ENCODE measurements at regions not wholly inside any gene's neighbourhood (a gene's known extent, or its start where the extent isn't known, plus 50 kb on each side); places are given as distances from the start of the nearest gene placed in this dataset.
"Not testable (repeated sequence)": the region's sequence is repeated elsewhere in the genome, so short reads cannot be mapped to it uniquely, and the experiment has no call there.

- peak; percentile 54 for DNase-seq
These were observed 151.0 kb upstream of the RAB4A start for GRCh38 chr1:229119876-229120275.

- DNase-seq = no peak
These were observed 149.0 kb upstream of the RAB4A start for GRCh38 chr1:229121845-229122436.

DNA sequence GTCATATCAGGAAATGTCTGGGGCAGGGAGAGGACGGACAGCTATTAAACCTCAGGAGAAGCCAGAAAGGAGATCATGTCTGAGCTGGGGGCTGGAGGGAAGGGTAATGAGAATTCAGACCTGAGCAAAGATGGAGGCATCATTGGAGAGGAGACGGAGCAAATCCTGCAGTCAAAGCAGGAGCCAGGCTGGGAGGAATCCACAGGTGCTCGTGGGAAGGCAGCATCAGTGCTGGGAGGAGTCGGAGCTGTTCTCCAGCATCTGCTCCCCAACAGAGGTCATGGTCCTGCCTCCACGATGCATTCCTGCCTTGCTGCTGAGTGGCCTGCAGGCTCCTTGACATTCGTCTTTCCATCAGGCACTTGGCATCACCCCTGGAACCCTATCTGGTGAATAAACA lies 148.3 kb upstream of the RAB4A start:
- DNase-seq = no peak

DNA sequence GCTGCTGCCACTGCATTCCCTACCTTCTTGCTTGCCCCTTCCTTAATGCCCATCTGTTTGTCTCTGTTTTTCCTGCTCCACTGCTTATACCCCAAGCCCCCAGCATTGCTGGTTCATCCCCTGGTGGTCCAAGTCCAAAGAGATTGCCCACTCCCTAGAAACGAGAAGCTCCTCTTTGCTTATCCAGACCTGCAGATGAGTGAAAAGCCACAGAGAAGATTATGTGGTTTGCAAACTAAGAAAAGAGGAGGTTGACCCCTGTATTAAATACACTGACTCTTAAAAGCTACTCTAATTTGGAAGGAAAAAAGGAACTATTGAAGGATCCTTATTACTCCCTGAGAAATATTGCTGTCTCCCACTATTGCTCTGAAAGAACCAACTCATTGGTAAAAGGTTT lies 146.8 kb upstream of the RAB4A start:
- no peak for DNase-seq

GRCh38 chr1:229124520-229125124 lies 146.3 kb upstream of the RAB4A start:
- DNase-seq = no peak

- DNase-seq = peak; percentile 35
These were observed 143.6 kb upstream of the RAB4A start for GRCh38 chr1:229127301-229127700.

DNA sequence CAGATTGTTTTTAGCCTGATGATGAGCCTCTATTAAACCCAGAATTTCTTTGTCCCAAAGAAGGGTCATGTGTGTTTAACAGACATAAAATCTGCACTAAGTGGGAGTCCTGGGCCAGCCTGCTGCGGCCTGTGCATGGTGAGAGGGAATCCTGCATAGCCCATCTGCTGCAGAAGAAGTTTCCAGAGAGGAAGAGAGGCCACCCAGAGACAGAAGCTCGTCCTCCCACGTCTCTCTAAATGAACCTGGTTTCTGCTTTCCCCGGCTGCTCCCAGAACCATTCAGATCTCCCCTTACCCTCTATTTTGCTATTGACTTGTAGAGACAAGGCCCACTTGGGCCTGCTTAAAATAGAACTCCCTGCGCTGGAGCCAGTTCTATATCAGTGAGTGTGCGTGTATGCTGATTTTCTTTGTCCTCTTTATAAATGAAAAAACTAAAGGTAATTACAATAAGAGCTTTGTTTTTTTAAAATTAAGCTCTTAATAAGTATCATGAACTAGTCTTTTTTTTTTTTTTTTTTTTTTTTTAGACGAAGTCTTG lies 142.8 kb upstream of the RAB4A start:
- no peak for DNase-seq

DNA sequence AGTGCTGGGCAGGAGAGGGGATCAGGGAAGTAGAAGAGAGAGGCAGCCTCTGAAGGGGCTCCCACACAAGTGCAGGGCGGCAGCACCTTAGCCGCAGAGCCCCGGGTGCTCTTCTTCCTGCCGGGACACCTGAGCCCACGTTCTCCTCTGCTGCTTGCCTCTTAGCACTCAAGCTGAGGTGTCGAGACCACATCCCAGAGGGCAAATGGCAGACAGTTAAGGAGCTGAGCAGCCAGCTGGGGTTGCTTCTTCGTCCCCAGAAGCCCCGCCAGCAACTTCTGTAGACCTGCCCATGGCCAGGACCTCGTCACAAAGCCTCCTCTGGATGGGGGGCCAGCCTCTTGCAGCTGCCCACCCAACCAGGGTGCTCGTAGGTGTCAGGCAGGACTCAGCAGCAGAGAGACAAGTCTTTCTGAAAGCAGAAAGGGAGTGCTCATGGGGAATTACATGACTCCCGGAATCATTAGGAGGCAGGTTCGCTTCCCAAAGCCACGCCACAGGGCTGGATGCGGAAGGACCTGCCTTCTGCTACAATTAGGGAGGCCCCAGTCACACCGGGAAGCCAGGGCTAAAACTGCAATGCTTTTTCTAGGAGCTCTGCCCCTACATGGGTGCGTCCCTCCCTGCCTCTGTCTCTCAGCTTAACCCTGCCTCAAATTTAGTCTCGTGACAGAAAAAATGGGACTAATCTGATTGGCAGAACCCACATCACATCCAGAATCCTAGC lies 141.4 kb upstream of the RAB4A start:
- no peak for DNase-seq

DNA sequence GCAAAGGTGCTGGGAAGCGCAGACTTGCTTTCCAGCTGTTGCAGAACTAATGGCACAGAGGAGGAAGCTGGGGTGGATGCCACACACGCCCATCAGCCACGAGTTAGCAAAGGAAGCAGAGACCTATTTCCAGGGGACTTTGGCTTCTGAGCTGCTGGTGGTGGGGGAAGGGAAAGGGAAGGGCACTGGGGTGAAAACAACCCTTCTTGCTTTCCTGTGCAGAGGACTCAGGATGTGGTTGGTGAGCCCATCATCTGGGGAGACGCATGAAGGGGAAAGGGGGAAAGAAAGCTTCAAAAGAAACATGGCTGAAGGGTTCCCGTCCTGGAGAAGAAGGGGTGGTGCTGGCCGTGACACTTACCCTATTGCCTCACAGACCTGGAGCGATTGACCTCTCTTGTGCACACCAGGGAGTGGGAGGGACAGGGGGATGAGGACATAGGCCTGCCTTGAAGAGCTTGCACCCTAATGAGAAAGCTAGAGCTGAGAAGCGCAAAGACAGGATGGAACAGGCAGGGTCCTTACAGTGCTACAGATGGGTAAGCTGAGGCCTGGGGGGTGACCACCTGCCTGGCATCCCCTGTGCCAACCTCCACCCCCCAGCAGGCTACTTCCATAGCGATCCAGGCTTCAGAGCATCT lies 140.8 kb upstream of the RAB4A start:
- DNase-seq = no peak

DNA sequence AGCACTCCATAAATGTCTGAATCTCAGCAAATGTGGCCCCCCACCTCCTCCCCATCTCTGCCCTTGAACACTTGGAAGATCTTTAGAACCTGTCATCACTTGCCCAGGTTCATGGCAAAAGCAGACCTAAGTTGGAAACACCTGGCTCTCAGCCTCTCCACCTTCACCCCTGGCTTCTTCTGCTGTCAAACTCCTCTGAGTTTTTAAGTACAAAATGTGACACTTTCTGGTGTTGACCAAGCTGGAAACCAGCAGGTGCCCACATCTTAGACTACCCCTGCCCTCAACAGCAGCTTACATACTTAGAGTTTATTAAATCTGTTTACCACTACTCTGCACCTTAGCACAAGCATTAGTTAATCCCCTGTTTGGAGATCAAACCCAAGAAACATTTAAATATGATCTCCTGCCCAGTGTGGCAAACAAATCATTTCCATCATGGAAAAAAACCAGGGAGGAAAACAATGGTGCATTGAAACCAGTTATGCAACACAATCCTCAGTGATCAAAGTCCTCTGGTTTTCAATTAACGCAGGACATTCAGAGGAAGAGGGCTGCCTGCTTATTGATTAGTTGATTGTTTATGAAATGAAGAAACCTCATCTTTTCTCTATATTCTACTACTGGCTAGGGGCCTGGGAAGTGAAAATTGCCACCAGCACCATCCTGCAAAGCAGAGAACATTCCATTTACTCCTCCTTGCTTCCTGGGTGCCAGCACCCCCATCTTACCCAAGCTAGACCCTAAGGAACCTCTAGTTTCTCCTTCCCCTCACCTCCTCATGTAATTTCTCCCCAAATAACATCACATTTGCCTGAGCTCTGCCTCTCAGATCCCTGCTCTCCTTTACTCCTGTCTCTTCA lies 139.4 kb upstream of the RAB4A start:
- no peak for DNase-seq

DNA sequence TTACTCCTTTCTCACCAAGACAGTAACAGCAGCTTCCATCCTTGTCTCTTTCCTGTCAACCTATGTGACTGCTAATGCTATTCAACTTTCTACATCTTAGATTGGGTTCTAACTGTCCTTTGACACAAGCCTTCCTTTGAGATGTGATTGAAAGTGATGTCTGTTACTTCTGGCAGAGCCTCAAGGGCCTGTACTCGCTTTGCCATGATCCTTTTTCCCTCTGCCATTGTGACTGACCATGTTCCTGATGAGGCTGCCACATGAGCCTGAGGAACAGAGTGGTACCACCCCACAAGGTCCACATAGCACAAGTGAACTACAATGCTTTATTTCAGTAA lies 138.8 kb upstream of the RAB4A start:
- no peak for DNase-seq

- DNase-seq = no peak
These were observed 138.2 kb upstream of the RAB4A start for GRCh38 chr1:229132706-229133105.

- no peak for DNase-seq
These were observed 137.8 kb upstream of the RAB4A start for GRCh38 chr1:229133151-229133550.

- DNase-seq = no peak
These were observed 137.1 kb upstream of the RAB4A start for GRCh38 chr1:229133811-229134210.

GRCh38 chr1:229134381-229135217 lies 136.3 kb upstream of the RAB4A start:
- DNase-seq = not testable (repeated sequence)

- DNase-seq = no peak
These were observed 135.1 kb upstream of the RAB4A start for GRCh38 chr1:229135773-229136172.

- no peak for DNase-seq
These were observed 134.1 kb upstream of the RAB4A start for GRCh38 chr1:229136822-229137221.

- no peak for DNase-seq
These were observed 133.6 kb upstream of the RAB4A start for GRCh38 chr1:229137271-229137670.

DNA sequence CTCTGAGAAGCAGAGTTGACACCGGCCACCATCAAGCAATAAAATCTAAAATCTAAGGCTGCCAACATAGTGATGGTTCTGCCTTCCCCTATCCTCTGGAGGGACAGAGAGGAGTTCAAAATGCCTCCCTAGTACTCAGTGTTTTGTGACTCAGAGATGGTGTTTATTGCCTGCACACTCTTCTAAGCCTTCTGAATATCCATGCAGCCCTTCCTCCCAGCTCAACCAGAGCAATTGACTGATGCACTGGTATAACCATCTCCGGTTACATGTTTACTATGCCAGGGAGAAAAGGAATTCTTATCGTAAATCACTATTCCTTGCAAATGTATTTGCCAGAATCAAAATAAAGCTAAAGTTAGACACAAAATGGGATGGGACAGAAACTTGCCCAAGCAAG lies 132.9 kb upstream of the RAB4A start:
- DNase-seq = peak; percentile 40

- no peak for DNase-seq
These were observed 131.4 kb upstream of the RAB4A start for GRCh38 chr1:229139331-229140118.

DNA sequence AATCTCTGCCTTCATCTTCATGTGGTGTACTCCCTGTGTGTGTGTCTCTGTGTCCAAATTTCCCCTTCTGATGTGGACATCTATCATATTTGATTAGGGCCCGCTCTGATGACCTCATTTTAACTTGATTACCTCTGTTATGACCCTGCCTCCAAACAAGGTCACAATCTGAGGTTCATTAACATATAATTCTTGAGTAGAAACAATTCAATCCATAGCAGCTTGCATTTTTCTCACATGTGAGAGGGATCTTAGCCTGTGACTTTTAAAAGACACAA lies 130.9 kb upstream of the RAB4A start:
- DNase-seq = no peak

Data from fibroblast of skin of right quadriceps (primary cell).